Neural cell (in vitro differentiated cells): ENCODE measurements at regions not wholly inside any gene's neighbourhood (a gene's known extent, or its start where the extent isn't known, plus 50 kb on each side); places are given as distances from the start of the nearest gene placed in this dataset.

ENCODE experiments used
- EZH2 ChIP-seq: fragments of 200-600, 300-800 bp; shearing (Covaris generic), sonication (generic); IDR thresholded peaks from 2 replicates; pipeline ENCODE4 v1.6.1; 2014; ENCODE audit warnings: antibody characterized with exemption, low read length, borderline replicate concordance, mild to moderate bottlenecking; ENCODE audit not compliant: insufficient read depth, poor library complexity, severe bottlenecking
- POLR2AphosphoS5 ChIP-seq: IDR thresholded peaks from 2 replicates; pipeline ENCODE4 v1.6.1; 2012
- RAD21 ChIP-seq: fragments of 450-650 bp; conservative IDR thresholded peaks from 2 replicates; pipeline ENCODE4 v1.6.1; 2014; ENCODE audit warnings: antibody characterized with exemption, mild to moderate bottlenecking, moderate library complexity
- SMC3 ChIP-seq: fragments of 450-650 bp; conservative IDR thresholded peaks from 2 replicates; pipeline ENCODE4 v1.6.1; 2014; ENCODE audit warnings: antibody characterized with exemption, mild to moderate bottlenecking, moderate library complexity; ENCODE audit not compliant: poor library complexity
- TF ChIP-seq, protein P1 (sequence below): fragments of 450-650 bp; IDR thresholded peaks from 2 replicates; pipeline ENCODE4 v1.5.1; 2014; ENCODE audit warnings: antibody characterized with exemption, mild to moderate bottlenecking, moderate library complexity; ENCODE audit not compliant: poor library complexity, severe bottlenecking

DNA sequence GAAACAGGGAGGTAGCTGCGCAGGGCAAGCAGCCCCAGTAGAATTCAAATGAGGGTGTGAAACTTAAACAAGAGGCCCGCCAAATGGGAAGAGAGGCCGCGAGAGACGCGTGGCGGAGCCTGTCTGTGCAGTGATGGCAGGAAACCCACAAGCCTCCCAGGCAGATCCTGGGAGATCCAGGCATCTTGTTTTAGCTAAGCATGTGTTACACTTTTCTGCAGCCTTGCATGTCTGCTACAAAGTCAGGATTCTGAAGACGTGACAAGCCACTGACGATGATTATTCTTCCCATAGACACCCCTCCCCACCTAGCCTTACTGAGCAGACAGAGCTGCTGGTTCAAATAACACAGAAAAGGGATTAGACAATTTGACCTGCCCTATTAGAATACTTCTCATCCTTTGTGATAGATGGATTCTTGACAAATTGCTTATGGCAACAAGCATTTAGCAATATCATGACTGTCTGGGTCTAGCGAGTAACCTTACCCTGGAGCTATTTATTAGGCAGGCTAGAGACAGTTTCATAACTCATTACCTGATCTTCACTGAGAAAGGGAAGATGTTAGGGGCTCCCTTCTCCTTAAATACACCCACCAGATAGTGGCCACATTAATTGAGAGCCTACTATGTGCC is 185.2 kb upstream of the IRS2 start:
- TF ChIP-seq RAD21 = no peak
- TF ChIP-seq, protein P1, sequence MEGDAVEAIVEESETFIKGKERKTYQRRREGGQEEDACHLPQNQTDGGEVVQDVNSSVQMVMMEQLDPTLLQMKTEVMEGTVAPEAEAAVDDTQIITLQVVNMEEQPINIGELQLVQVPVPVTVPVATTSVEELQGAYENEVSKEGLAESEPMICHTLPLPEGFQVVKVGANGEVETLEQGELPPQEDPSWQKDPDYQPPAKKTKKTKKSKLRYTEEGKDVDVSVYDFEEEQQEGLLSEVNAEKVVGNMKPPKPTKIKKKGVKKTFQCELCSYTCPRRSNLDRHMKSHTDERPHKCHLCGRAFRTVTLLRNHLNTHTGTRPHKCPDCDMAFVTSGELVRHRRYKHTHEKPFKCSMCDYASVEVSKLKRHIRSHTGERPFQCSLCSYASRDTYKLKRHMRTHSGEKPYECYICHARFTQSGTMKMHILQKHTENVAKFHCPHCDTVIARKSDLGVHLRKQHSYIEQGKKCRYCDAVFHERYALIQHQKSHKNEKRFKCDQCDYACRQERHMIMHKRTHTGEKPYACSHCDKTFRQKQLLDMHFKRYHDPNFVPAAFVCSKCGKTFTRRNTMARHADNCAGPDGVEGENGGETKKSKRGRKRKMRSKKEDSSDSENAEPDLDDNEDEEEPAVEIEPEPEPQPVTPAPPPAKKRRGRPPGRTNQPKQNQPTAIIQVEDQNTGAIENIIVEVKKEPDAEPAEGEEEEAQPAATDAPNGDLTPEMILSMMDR = no peak
- peak; percentile 43 for TF ChIP-seq POLR2AphosphoS5
- no peak for TF ChIP-seq EZH2
- no peak for TF ChIP-seq SMC3
